K562 (cell line): ENCODE measurements at regions not wholly inside any gene's neighbourhood (a gene's known extent, or its start where the extent isn't known, plus 50 kb on each side); places are given as distances from the start of the nearest gene placed in this dataset.

ENCODE experiments used
- ATAC-seq: fragments of 200-7000 bp; cut with Tn5 transposase; 3 replicates; pipeline ENCODE4 v1.9.1; 2020; ENCODE audit warnings: moderate library complexity
- BruUV-seq: library from RNA; stranded (reverse); fragments of 400-500 nt; replicated peaks from 2 replicates; lab custom pipeline; 2021; lab: Mats Ljungman, UMichigan
- CTCF ChIA-PET: fragments of 300-600 bp; formaldehyde crosslinking; extraction: SDS; loops from one replicate; lab custom pipeline; 2021; ENCODE audit warnings: low intra/inter-chr PET ratio; lab: Yijun Ruan, JAX
- POLR2A ChIA-PET: fragments of 300-600, 350-650 bp; sonication (Branson Sonifier 250); formaldehyde crosslinking; extraction: SDS; loops from one replicate; lab custom pipeline; 2021; ENCODE audit warnings: antibody characterized with exemption, inconsistent platforms; lab: Yijun Ruan, JAX
- DNase-seq, 4 experiments: peaks; one replicate each; pipeline versions ENCODE4 v3.0.0 to v3.0.0-alpha.2; 2011 to 2018; ENCODE audit warnings: low spot score in 3 of 4, mixed read lengths in 3 of 4; ENCODE audit errors: extremely low read depth in 1 of 4
- FAIRE-seq: peaks from 2 replicates; lab custom pipeline; 2011; peaks lifted over from hg19 to GRCh38; lab: Jason Lieb, UNC
- H2AFZ ChIP-seq: 2 replicates; pipeline ENCODE4 v1.6.0; 2011; ENCODE audit warnings: low read depth, low read length, control low read depth, inconsistent platforms
- H3K27ac ChIP-seq: fragments of 200-600 bp; 3 replicates; pipeline ENCODE4 v1.8.0; 2011; ENCODE audit warnings: low read depth, mild to moderate bottlenecking, control low read depth, inconsistent platforms, low read length, moderate library complexity, mixed read lengths; ENCODE audit errors: extremely low read depth
- H3K27me3 ChIP-seq, 2 experiments: fragments of 300-600 bp in 1 of 2; 2 replicates in 1 of 2; 3 replicates in 1 of 2; pipeline versions ENCODE4 v1.6.0 to v1.8.0; 2011; ENCODE audit warnings: inconsistent platforms in 2 of 2, low read length in 2 of 2, mild to moderate bottlenecking in 1 of 2, mixed read lengths in 1 of 2, moderate library complexity in 1 of 2; ENCODE audit not compliant: control insufficient read depth in 2 of 2, insufficient read depth in 2 of 2
- H3K36me3 ChIP-seq: fragments of 300-600 bp; 3 replicates; pipeline ENCODE4 v1.8.0; 2011; ENCODE audit warnings: mild to moderate bottlenecking, low read length, inconsistent platforms; ENCODE audit not compliant: control insufficient read depth, insufficient read depth
- H3K4me1 ChIP-seq, 2 experiments: fragments of 200-600 bp in 1 of 2; replicated peaks in 1 of 2; 2 replicates in 1 of 2; 3 replicates in 1 of 2; pipeline versions ENCODE4 v1.5.1 to v1.8.0; 2011; ENCODE audit warnings: inconsistent platforms in 2 of 2, low read length in 2 of 2, mild to moderate bottlenecking in 1 of 2, mixed read lengths in 1 of 2, moderate library complexity in 1 of 2; ENCODE audit not compliant: control insufficient read depth in 2 of 2, insufficient read depth in 2 of 2
- H3K4me2 ChIP-seq: 2 replicates; pipeline ENCODE4 v1.6.1; 2011; ENCODE audit warnings: low read length, control low read depth, inconsistent platforms, mixed read lengths; ENCODE audit not compliant: insufficient read depth
- H3K4me3 ChIP-seq: fragments of 200-600 bp; sonication (generic), shearing (Covaris generic); 2 replicates; pipeline ENCODE4 v1.5.1; 2016; ENCODE audit warnings: control low read depth, inconsistent platforms
- H3K79me2 ChIP-seq: fragments of 200-600 bp; 3 replicates; pipeline ENCODE4 v1.8.0; 2011; ENCODE audit warnings: low read length, inconsistent platforms; ENCODE audit not compliant: control insufficient read depth, insufficient read depth
- H3K9ac ChIP-seq, 2 experiments: 2 replicates each; pipeline versions ENCODE4 v1.6.0 to v1.6.1; 2011; ENCODE audit warnings: low read depth in 2 of 2, low read length in 2 of 2, control low read depth in 1 of 2, inconsistent platforms in 1 of 2, mild to moderate bottlenecking in 1 of 2, mixed read lengths in 1 of 2; ENCODE audit not compliant: insufficient read depth in 1 of 2
- H3K9me1 ChIP-seq: one replicate; pipeline ENCODE4 v1.6.0; 2011; ENCODE audit warnings: inconsistent platforms, mild to moderate bottlenecking, low read length, moderate library complexity; ENCODE audit not compliant: control insufficient read depth, insufficient read depth
- H3K9me3 ChIP-seq: replicated peaks from 2 replicates; pipeline ENCODE4 v1.5.1; 2011; ENCODE audit warnings: low read depth, low read length, inconsistent platforms; ENCODE audit not compliant: control insufficient read depth, insufficient read depth
- H4K20me1 ChIP-seq: replicated peaks from 2 replicates; pipeline ENCODE4 v1.6.1; 2011; ENCODE audit warnings: low read length, inconsistent platforms, mixed read lengths; ENCODE audit not compliant: control insufficient read depth, insufficient read depth
- BRD9 ChIP-seq: fragments of 450-650 bp; IDR thresholded peaks from 2 replicates; pipeline ENCODE4 v1.6.1; 2018; ENCODE audit warnings: low read depth; ENCODE audit not compliant: partially characterized antibody
- CTCF ChIP-seq, 3 experiments: IDR thresholded peaks in 2 of 3; conservative IDR thresholded peaks in 1 of 3; 2 replicates each; pipeline ENCODE4 v1.5.1; 2011 to 2012; ENCODE audit warnings: low read length in 3 of 3, mild to moderate bottlenecking in 3 of 3, control low read depth in 2 of 3, improper control_type of control experiment in 1 of 3, inconsistent platforms in 1 of 3, low read depth in 1 of 3, mixed read lengths in 1 of 3, moderate library complexity in 1 of 3; ENCODE audit not compliant: insufficient read depth in 2 of 3
- HNRNPUL1 ChIP-seq: fragments of 200-400 bp; formaldehyde crosslinking; IDR thresholded peaks from 2 replicates; pipeline ENCODE4 v1.6.1; 2017; ENCODE audit warnings: low read length
- PURB ChIP-seq: sonication (generic); formaldehyde crosslinking; IDR thresholded peaks from 2 replicates; pipeline ENCODE4 v1.9.0; 2021; ENCODE audit warnings: low read depth, mild to moderate bottlenecking, missing genetic modification reagents
- ZNF140 ChIP-seq: fragments of 250-450 bp; sonication (Bioruptor Pico); IDR thresholded peaks from 2 replicates; pipeline ENCODE4 v1.8.0; 2021; ENCODE audit warnings: moderate library complexity, mild to moderate bottlenecking, inconsistent platforms
- WGBS: fragments of 100-300 bp; shearing (Covaris generic); methylation state at CpG from one replicate; pipeline ENCODE4 v1.1.6; 2016; ENCODE audit warnings: low coverage, mixed read lengths; ENCODE audit not compliant: insufficient coverage; ENCODE audit errors: missing lambda C conversion rate; 5-methylcytosine and 5-hydroxymethylcytosine counted together
- in situ Hi-C: fragments of 300-500 bp; cut with MboI; formaldehyde crosslinking; loops from 4 replicates; pipeline ENCODE4 v1.15.0; 2018; ENCODE audit warnings: inconsistent platforms, mixed read lengths
- intact Hi-C: fragments of 100-400 bp; cut with micrococcal nuclease; formaldehyde crosslinking; loops from 2 replicates; pipeline ENCODE4 v1.14.2; 2022

GRCh38 chr2:6770006-6770405 is 95.7 kb downstream of the CMPK2 start:
- H3K4me3 ChIP-seq = no peak overlapping the region
- no peak overlapping the region for H3K4me2 ChIP-seq
- BruUV-seq = no TSS peak
- ChIA-PET CTCF (interaction anchor here (0.5 kb wide), 1 partner anchor 57 kb away, joined by 3 read pairs; no protein-coding TSS in a partner anchor), POLR2A (no interaction called here)
- no peak overlapping the region for H3K9ac ChIP-seq
- ATAC-seq (no peak), FAIRE-seq (no peak), DNase-seq (no peak)
- H4K20me1 ChIP-seq = no peaks in the 10 kb centered on the region
- H3K27me3 ChIP-seq = peaks cover 0 to 15% of the 10 kb centered on the region in 2 experiments; a peak in 2 of 5 replicates
- H3K36me3 ChIP-seq = no peaks in the 10 kb centered on the region
- H3K9me3 ChIP-seq = no peaks in the 10 kb centered on the region
- H3K4me1 ChIP-seq = peaks cover 0 to 6% of the 10 kb centered on the region in 2 experiments; a peak in 1 of 5 replicates
- H2AFZ ChIP-seq = no peak overlapping the region
- TF ChIP-seq PURB (CRISPR knock-in tag) (no peak), HNRNPUL1 (no peak), BRD9 (no peak)
- WGBS = 1% methylated on average over 16 of the region's 16 CpGs
- no peaks in the 10 kb centered on the region for H3K79me2 ChIP-seq
- H3K27ac ChIP-seq = no peak overlapping the region
- intact Hi-C loops = loop anchor here (10.0 kb wide), 1 partner anchor 1405 kb away; no protein-coding TSS in a partner anchor
- in situ Hi-C loops = no loop called here
- no peaks in the 10 kb centered on the region for H3K9me1 ChIP-seq

GRCh38 chr2:6771634-6772611 is 93.8 kb downstream of the CMPK2 start:
- POLR2A ChIA-PET = no interaction called here
- peaks cover 0 to 6% of the 10 kb centered on the region in 2 experiments; a peak in 1 of 5 replicates for H3K4me1 ChIP-seq
- DNase-seq (peak in 2 of 4 experiments; percentile 7 to 11), ATAC-seq (peak; percentile 49), FAIRE-seq (no peak)
- TF ChIP-seq ZNF140 (CRISPR knock-in tag) (no peak), CTCF (IDR thresholded peaks at IDR 0.05 in 2 of 3, conservative IDR thresholded peaks at IDR 0.05 in 1 of 3; ENCODE audit: insufficient read depth in 2 of 3, low read depth in 1 of 3, low read length in 3 of 3) (peak in 1 of 3 experiments; percentile 7; a peak in 2 of 6 replicates)
- H3K4me3 ChIP-seq = no peak overlapping the region
- H3K9ac ChIP-seq = no peak overlapping the region; a peak in 1 of 4 replicates
- CTCF ChIA-PET = no interaction called here
- 2% methylated on average over 17 of the region's 19 CpGs for WGBS
- no peak overlapping the region for H3K27ac ChIP-seq
- H3K36me3 ChIP-seq = no peaks in the 10 kb centered on the region
- in situ Hi-C loops = no loop called here
- no peak overlapping the region for H3K4me2 ChIP-seq
- H2AFZ ChIP-seq = no peak overlapping the region
- BruUV-seq = no TSS peak
- no peaks in the 10 kb centered on the region for H3K9me1 ChIP-seq
- intact Hi-C loops = loop anchor here (10.0 kb wide), 1 partner anchor 1407 kb away; no protein-coding TSS in a partner anchor
- H3K27me3 ChIP-seq = peaks cover 0 to 15% of the 10 kb centered on the region in 2 experiments; a peak in 2 of 5 replicates
- no peaks in the 10 kb centered on the region for H3K79me2 ChIP-seq
- no peaks in the 10 kb centered on the region for H4K20me1 ChIP-seq
- no peaks in the 10 kb centered on the region for H3K9me3 ChIP-seq
